WTC11 (cell line): ENCODE measurements at regions not wholly inside any gene's neighbourhood (a gene's known extent, or its start where the extent isn't known, plus 50 kb on each side); places are given as distances from the start of the nearest gene placed in this dataset.
"Not testable (repeated sequence)": the region's sequence is repeated elsewhere in the genome, so short reads cannot be mapped to it uniquely, and the experiment has no call there.

Experiments used
- ATAC-seq: fragments of 200-7000 bp; cut with Tn5 transposase; 2 replicates; pipeline ENCODE4 v1.10.0; 2021; ENCODE audit warnings: mild to moderate bottlenecking, moderate library complexity
- CTCF ChIA-PET: fragments of 300-600 bp; sonication (Branson Sonifier 250); formaldehyde crosslinking; loops from one replicate; lab custom pipeline; 2021; ENCODE audit warnings: antibody characterized with exemption; lab: Charles Lee
- POLR2A ChIA-PET: fragments of 350-600 bp; sonication (Branson Sonifier 250); formaldehyde crosslinking; loops from one replicate; lab custom pipeline; 2021; ENCODE audit warnings: antibody characterized with exemption; lab: Charles Lee
- DNase-seq: peaks from one replicate; pipeline ENCODE4 v3.0.0; 2021; ENCODE audit warnings: low spot score
- H3K27ac Mint-ChIP-seq: 2 replicates; pipeline ENCODE4 v1.8.0; 2021; ENCODE audit warnings: mixed read lengths
- H3K27me3 Mint-ChIP-seq: 2 replicates; pipeline ENCODE4 v1.8.0; 2021; ENCODE audit warnings: low read depth, mild to moderate bottlenecking, moderate library complexity, mixed read lengths
- H3K36me3 Mint-ChIP-seq: 2 replicates; pipeline ENCODE4 v1.8.0; 2021; ENCODE audit warnings: mixed read lengths
- H3K4me1 Mint-ChIP-seq: 2 replicates; pipeline ENCODE4 v1.8.0; 2022; ENCODE audit warnings: mixed read lengths
- H3K4me3 Mint-ChIP-seq: 2 replicates; pipeline ENCODE4 v1.8.0; 2021; ENCODE audit warnings: mild to moderate bottlenecking, moderate library complexity, mixed read lengths
- H3K9me3 Mint-ChIP-seq: 2 replicates; pipeline ENCODE4 v1.8.0; 2021; ENCODE audit warnings: mixed read lengths
- AFF4 ChIP-seq: sonication (generic); formaldehyde crosslinking; IDR thresholded peaks from 2 replicates; pipeline ENCODE4 v1.8.1; 2023; ENCODE audit warnings: mild to moderate bottlenecking, missing genetic modification reagents, borderline replicate concordance
- FOXP1 ChIP-seq: sonication (generic); formaldehyde crosslinking; IDR thresholded peaks from 2 replicates; pipeline ENCODE4 v1.8.0; 2022; ENCODE audit warnings: missing genetic modification reagents, mild to moderate bottlenecking, moderate library complexity, borderline replicate concordance
- FOXP4 ChIP-seq: sonication (generic); formaldehyde crosslinking; IDR thresholded peaks from 2 replicates; pipeline ENCODE4 v1.8.0; 2022; ENCODE audit warnings: mild to moderate bottlenecking, missing genetic modification reagents
- GTF2I ChIP-seq: fragments of 250-450 bp; sonication (Bioruptor Pico); conservative IDR thresholded peaks from 2 replicates; pipeline ENCODE4 v1.4.0; 2021; ENCODE audit warnings: mild to moderate bottlenecking
- HMGA2 ChIP-seq: fragments of 250-450 bp; sonication (Bioruptor Pico); IDR thresholded peaks from 2 replicates; pipeline ENCODE4 v1.4.0; 2021; ENCODE audit warnings: mild to moderate bottlenecking, moderate library complexity
- IRF2 ChIP-seq: sonication (generic); formaldehyde crosslinking; IDR thresholded peaks from 2 replicates; pipeline ENCODE4 v1.8.0; 2022; ENCODE audit warnings: low read depth, missing genetic modification reagents, borderline replicate concordance
- MAX ChIP-seq: sonication (generic); formaldehyde crosslinking; IDR thresholded peaks from 2 replicates; pipeline ENCODE4 v1.8.0; 2022; ENCODE audit warnings: mild to moderate bottlenecking, missing genetic modification reagents
- MLX ChIP-seq: sonication (generic); formaldehyde crosslinking; IDR thresholded peaks from 2 replicates; pipeline ENCODE4 v1.8.1; 2023; ENCODE audit warnings: mild to moderate bottlenecking, missing genetic modification reagents, moderate library complexity
- MXD4 ChIP-seq: fragments of 250-450 bp; sonication (Bioruptor Pico); IDR thresholded peaks from 2 replicates; pipeline ENCODE4 v1.8.0; 2021; ENCODE audit warnings: mild to moderate bottlenecking, moderate library complexity, borderline replicate concordance
- PRDM15 ChIP-seq: sonication (generic); formaldehyde crosslinking; IDR thresholded peaks from 2 replicates; pipeline ENCODE4 v1.8.0; 2022; ENCODE audit warnings: missing genetic modification reagents
- PREB ChIP-seq: sonication (generic); formaldehyde crosslinking; IDR thresholded peaks from 2 replicates; pipeline ENCODE4 v1.8.1; 2022; ENCODE audit warnings: mild to moderate bottlenecking, missing genetic modification reagents, moderate library complexity, borderline replicate concordance
- STAT6 ChIP-seq: sonication (generic); formaldehyde crosslinking; conservative IDR thresholded peaks from 2 replicates; pipeline ENCODE4 v1.8.1; 2023; ENCODE audit warnings: mild to moderate bottlenecking, low read depth, missing genetic modification reagents, moderate library complexity
- TP53 ChIP-seq: sonication (generic); formaldehyde crosslinking; IDR thresholded peaks from 2 replicates; pipeline ENCODE4 v1.8.1; 2023; ENCODE audit warnings: mild to moderate bottlenecking, missing genetic modification reagents
- USF2 ChIP-seq: sonication (generic); formaldehyde crosslinking; IDR thresholded peaks from 2 replicates; pipeline ENCODE4 v1.8.1; 2023; ENCODE audit warnings: mild to moderate bottlenecking, missing genetic modification reagents, moderate library complexity
- ZNF219 ChIP-seq: sonication (generic); formaldehyde crosslinking; IDR thresholded peaks from 2 replicates; pipeline ENCODE4 v1.8.0; 2023; ENCODE audit warnings: missing genetic modification reagents, mild to moderate bottlenecking, borderline replicate concordance
- ZNF423 ChIP-seq: fragments of 250-450 bp; sonication (Bioruptor Pico); IDR thresholded peaks from 2 replicates; pipeline ENCODE4 v2.1.2; 2022; ENCODE audit warnings: mild to moderate bottlenecking, moderate library complexity

- DNase-seq, H3K27me3 Mint-ChIP-seq, H3K27ac Mint-ChIP-seq, H3K4me3 Mint-ChIP-seq, POLR2A ChIA-PET, ATAC-seq, CTCF ChIA-PET: not testable (repeated sequence)
- peaks cover 19% of the 10 kb centered on the region for H3K36me3 Mint-ChIP-seq
- H3K9me3 Mint-ChIP-seq: peaks cover 27% of the 10 kb centered on the region
- peaks cover 20% of the 10 kb centered on the region for H3K4me1 Mint-ChIP-seq
Observed at GRCh38 chr5:83409776-83410175, 61.8 kb upstream of the VCAN start.

- ATAC-seq, CTCF ChIA-PET: not testable (repeated sequence)
- POLR2A ChIA-PET: interaction anchor here (0.7 kb wide), 1 partner anchor 62 kb away, joined by 3 read pairs; no protein-coding TSS in a partner anchor
Observed at GRCh38 chr5:83410319-83410718, 61.2 kb upstream of the VCAN start.

GRCh38 chr5:83414601-83415000 is 56.9 kb upstream of the VCAN start:
- ChIA-PET POLR2A (no interaction called here), CTCF (no interaction called here)
- Mint-ChIP-seq H3K27ac (no peak overlapping the region), H3K9me3 (peaks cover 18% of the 10 kb centered on the region), H3K4me1 (peaks cover 35% of the 10 kb centered on the region), H3K27me3 (no peaks in the 10 kb centered on the region), H3K36me3 (peaks cover 12% of the 10 kb centered on the region), H3K4me3 (no peak overlapping the region)
- ATAC-seq (no peak), DNase-seq (no peak)
- TF ChIP-seq IRF2 (CRISPR knock-in tag): no peak
- no peak for TF ChIP-seq TP53 (CRISPR knock-in tag)
- no peak for TF ChIP-seq PREB (CRISPR knock-in tag)
- no peak for TF ChIP-seq GTF2I (CRISPR knock-in tag)
- no peak for TF ChIP-seq MAX
- TF ChIP-seq MLX (CRISPR knock-in tag): no peak
- TF ChIP-seq FOXP1: no peak
- no peak for TF ChIP-seq ZNF219 (CRISPR knock-in tag)
- TF ChIP-seq MXD4 (CRISPR knock-in tag): no peak
- TF ChIP-seq FOXP4: no peak
- no peak for TF ChIP-seq STAT6 (CRISPR knock-in tag)
- no peak for TF ChIP-seq PRDM15 (CRISPR knock-in tag)
- TF ChIP-seq ZNF423: no peak
- TF ChIP-seq AFF4 (CRISPR knock-in tag): no peak
- TF ChIP-seq HMGA2: no peak
- TF ChIP-seq USF2 (CRISPR knock-in tag): no peak

More at GRCh38 chr5:83410319-83410718, 61.2 kb upstream of the VCAN start:
- not testable (repeated sequence) for H3K4me3 Mint-ChIP-seq, H3K27ac Mint-ChIP-seq, H3K27me3 Mint-ChIP-seq, DNase-seq
- Mint-ChIP-seq H3K36me3 (peaks cover 19% of the 10 kb centered on the region), H3K4me1 (peaks cover 22% of the 10 kb centered on the region), H3K9me3 (peaks cover 27% of the 10 kb centered on the region)
